ENCODE measurements at regions not wholly inside any gene's neighbourhood (a gene's known extent, or its start where the extent isn't known, plus 50 kb on each side); places are given as distances from the start of the nearest gene placed in this dataset.

GRCh38 chr4:121221608-121222007 lies 57.5 kb upstream of the TNIP3 start:
- no peak for DNase-seq

DNA sequence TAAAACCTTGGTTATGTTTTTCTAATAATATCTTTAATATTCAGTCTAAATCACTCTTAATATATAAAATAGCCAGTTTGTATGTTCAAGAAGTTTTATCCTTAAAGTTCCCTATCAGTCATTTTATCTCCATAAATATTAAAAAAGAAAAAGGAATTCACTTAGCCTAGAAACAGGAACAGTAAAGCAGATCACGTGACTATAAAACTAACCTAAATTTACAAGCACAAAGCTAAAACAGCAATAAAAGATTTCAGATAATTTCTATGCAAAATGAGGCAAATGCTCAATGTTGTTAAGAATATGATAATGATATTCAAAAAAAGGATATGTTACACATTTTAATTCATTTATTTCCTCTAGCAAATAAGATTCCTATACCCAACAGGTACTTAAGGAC lies 57.1 kb upstream of the TNIP3 start:
- no peak for DNase-seq

DNA sequence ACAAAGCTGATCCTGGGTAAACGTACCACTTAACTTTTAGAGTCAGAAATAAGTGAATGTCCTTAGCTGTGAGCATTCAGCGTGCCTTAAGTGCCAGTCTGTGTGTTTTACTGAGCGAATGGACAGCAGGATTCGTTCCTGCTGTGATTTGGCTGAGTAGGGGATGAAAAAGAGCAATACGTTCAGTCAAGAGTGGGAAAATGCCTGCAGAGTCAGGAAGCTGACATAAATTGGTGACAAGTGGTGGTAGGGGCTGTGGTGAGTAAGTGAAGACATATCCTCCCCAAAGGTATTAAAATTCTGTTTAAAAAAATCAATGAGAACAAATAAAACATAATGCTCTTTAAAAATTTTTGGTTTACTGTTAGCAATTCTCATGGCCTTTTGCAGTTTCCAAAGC lies 56.6 kb upstream of the TNIP3 start:
- no peak for DNase-seq

DNA sequence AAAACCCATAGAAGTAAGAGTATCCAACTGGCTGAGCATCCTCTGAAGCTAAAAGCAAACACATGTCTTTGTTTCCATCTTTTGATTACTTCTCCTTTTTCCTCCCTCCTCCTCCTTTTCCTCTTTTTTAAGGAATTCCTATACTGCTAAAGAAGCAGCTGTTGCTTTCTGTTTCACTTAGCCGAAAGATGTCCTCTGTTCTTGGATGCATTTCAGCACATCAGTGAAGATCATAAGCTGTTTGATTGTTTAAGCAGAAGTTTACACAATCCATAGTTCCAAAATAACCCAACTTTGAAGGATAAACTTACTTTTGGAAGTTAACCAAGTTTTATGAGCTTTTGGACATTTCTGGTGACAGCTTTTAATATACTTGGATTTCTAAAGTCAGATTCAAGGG lies 55.1 kb upstream of the TNIP3 start:
- no peak for DNase-seq

DNA sequence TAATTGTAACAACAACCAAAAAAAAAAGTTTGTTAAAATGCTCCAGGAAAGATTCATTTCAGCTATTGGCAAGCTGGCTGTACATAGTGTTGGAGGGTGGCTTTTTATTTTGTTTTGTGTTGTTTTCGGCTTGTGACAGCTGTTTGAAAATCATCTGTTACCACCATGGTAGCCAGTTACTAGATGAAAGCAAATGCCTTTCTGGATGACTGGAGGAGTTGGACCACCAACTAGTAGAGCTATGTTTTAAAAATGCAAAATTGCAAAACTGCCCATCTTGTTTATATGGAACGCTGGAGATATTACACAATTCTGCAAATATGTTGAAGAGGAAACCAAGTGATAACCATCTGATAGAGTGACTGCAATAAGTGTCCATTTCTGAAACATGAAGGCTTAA lies 53.2 kb upstream of the TNIP3 start:
- DNase-seq: no peak

- DNase-seq: no peak
These were observed 52.3 kb upstream of the TNIP3 start for GRCh38 chr4:121216461-121216860.

- no peak for DNase-seq
These were observed 49.8 kb upstream of the TNIP3 start for GRCh38 chr4:121213940-121214339.
